Fibroblast of lung (primary cell): ENCODE measurements at regions not wholly inside any gene's neighbourhood (a gene's known extent, or its start where the extent isn't known, plus 50 kb on each side); places are given as distances from the start of the nearest gene placed in this dataset.

Source experiments
- DNase-seq, 2 donors: peaks; one replicate each; pipeline versions ENCODE4 v3.0.0 to v3.0.0-alpha.2; 2010; ENCODE audit warnings: low read depth in 2 of 2
- H2AFZ ChIP-seq: 2 replicates; pipeline ENCODE4 v1.5.1; 2012; ENCODE audit warnings: low read length, control low read depth, inconsistent platforms
- H3K27ac ChIP-seq: 2 replicates; pipeline ENCODE4 v1.5.1; 2011; ENCODE audit warnings: low read length, control low read depth; ENCODE audit not compliant: insufficient read depth
- H3K27me3 ChIP-seq: 2 replicates; pipeline ENCODE4 v1.5.1; 2011; ENCODE audit warnings: mild to moderate bottlenecking, low read length; ENCODE audit not compliant: control insufficient read depth, insufficient read depth
- H3K36me3 ChIP-seq: 2 replicates; pipeline ENCODE4 v1.5.1; 2011; ENCODE audit warnings: low read length; ENCODE audit not compliant: control insufficient read depth, insufficient read depth
- H3K4me1 ChIP-seq: 2 replicates; pipeline ENCODE4 v1.5.1; 2011; ENCODE audit warnings: low read length; ENCODE audit not compliant: control insufficient read depth, insufficient read depth; ENCODE audit errors: extremely low read depth
- H3K4me2 ChIP-seq: 2 replicates; pipeline ENCODE4 v1.5.1; 2011; ENCODE audit warnings: low read length, control low read depth; ENCODE audit not compliant: insufficient read depth; ENCODE audit errors: extremely low read depth
- H3K4me3 ChIP-seq, 4 experiments: fragments of 200-600 bp in 1 of 4; sonication (generic) in 1 of 4; replicated peaks in 1 of 4; 2 replicates each; pipeline ENCODE4 v1.5.1; 2011 to 2016; ENCODE audit warnings: low read length in 4 of 4, low read depth in 3 of 4, mild to moderate bottlenecking in 3 of 4, control low read depth in 2 of 4, inconsistent platforms in 1 of 4, mixed read lengths in 1 of 4; ENCODE audit not compliant: insufficient read depth in 1 of 4; ENCODE audit errors: control extremely low read depth in 1 of 4
- H3K79me2 ChIP-seq: 2 replicates; pipeline ENCODE4 v1.5.1; 2012; ENCODE audit warnings: mild to moderate bottlenecking, low read length, inconsistent platforms; ENCODE audit not compliant: control insufficient read depth, insufficient read depth
- H3K9ac ChIP-seq: 2 replicates; pipeline ENCODE4 v1.5.1; 2011; ENCODE audit warnings: mild to moderate bottlenecking, low read length, control low read depth; ENCODE audit not compliant: insufficient read depth
- H3K9me3 ChIP-seq: 2 replicates; pipeline ENCODE4 v1.5.1; 2012; ENCODE audit warnings: low read depth, low read length; ENCODE audit not compliant: control insufficient read depth, insufficient read depth
- H4K20me1 ChIP-seq: 2 replicates; pipeline ENCODE4 v1.5.1; 2011; ENCODE audit warnings: low read length; ENCODE audit not compliant: control insufficient read depth, insufficient read depth; ENCODE audit errors: extremely low read depth
- CTCF ChIP-seq, 2 donors: IDR thresholded peaks in 1 of 2; conservative IDR thresholded peaks in 1 of 2; 1 replicate in 1 of 2; 2 replicates in 1 of 2; pipeline ENCODE4 v1.5.1; 2011 to 2012; ENCODE audit warnings: low read length in 2 of 2, control low read depth in 1 of 2, inconsistent platforms in 1 of 2, low read depth in 1 of 2, mild to moderate bottlenecking in 1 of 2
- EZH2 ChIP-seq: IDR thresholded peaks from 2 replicates; pipeline ENCODE4 v1.5.1; 2012; ENCODE audit warnings: low read length, control low read depth, mild to moderate bottlenecking; ENCODE audit errors: missing control alignments

GRCh38 chr13:86858216-86858615, 813.0 kb upstream of the SLITRK5 start:
- Histone ChIP-seq H3K27me3 (no peaks in the 10 kb centered on the region), H3K9me3 (no peaks in the 10 kb centered on the region), H3K4me1 (no peaks in the 10 kb centered on the region), H3K4me2 (no peak overlapping the region), H3K79me2 (no peaks in the 10 kb centered on the region), H2AFZ (no peak overlapping the region), H3K36me3 (no peaks in the 10 kb centered on the region), H3K9ac (no peak overlapping the region), H3K27ac (no peak overlapping the region), H4K20me1 (no peaks in the 10 kb centered on the region), H3K4me3 (no peak overlapping the region)
- no peak for DNase-seq
- no peak for TF ChIP-seq CTCF (conservative IDR thresholded peaks at IDR 0.05 in 1 of 2, IDR thresholded peaks at IDR 0.05 in 1 of 2; ENCODE audit: low read depth in 1 of 2, low read length in 2 of 2)
- TF ChIP-seq EZH2, result no peak

GRCh38 chr13:86862137-86862536, 809.0 kb upstream of the SLITRK5 start:
- H4K20me1 ChIP-seq, result no peaks in the 10 kb centered on the region
- DNase-seq, result no peak
- H3K79me2 ChIP-seq, result no peaks in the 10 kb centered on the region
- no peak overlapping the region for H2AFZ ChIP-seq
- TF ChIP-seq EZH2 (no peak), CTCF (conservative IDR thresholded peaks at IDR 0.05 in 1 of 2, IDR thresholded peaks at IDR 0.05 in 1 of 2; ENCODE audit: low read depth in 1 of 2, low read length in 2 of 2) (no peak)
- H3K9me3 ChIP-seq, result no peaks in the 10 kb centered on the region
- no peaks in the 10 kb centered on the region for H3K4me1 ChIP-seq
- no peak overlapping the region for H3K4me2 ChIP-seq
- no peak overlapping the region for H3K9ac ChIP-seq
- no peak overlapping the region for H3K4me3 ChIP-seq
- H3K27me3 ChIP-seq, result no peaks in the 10 kb centered on the region
- no peaks in the 10 kb centered on the region for H3K36me3 ChIP-seq
- H3K27ac ChIP-seq, result no peak overlapping the region

GRCh38 chr13:86864376-86864775, 806.8 kb upstream of the SLITRK5 start:
- H3K4me2 ChIP-seq, result no peak overlapping the region
- no peaks in the 10 kb centered on the region for H3K79me2 ChIP-seq
- TF ChIP-seq CTCF (conservative IDR thresholded peaks at IDR 0.05 in 1 of 2, IDR thresholded peaks at IDR 0.05 in 1 of 2; ENCODE audit: low read depth in 1 of 2, low read length in 2 of 2) (no peak), EZH2 (no peak)
- H2AFZ ChIP-seq, result no peak overlapping the region
- H3K27ac ChIP-seq, result no peak overlapping the region
- H4K20me1 ChIP-seq, result no peaks in the 10 kb centered on the region
- DNase-seq, result no peak
- H3K4me3 ChIP-seq, result no peak overlapping the region
- no peaks in the 10 kb centered on the region for H3K36me3 ChIP-seq
- H3K9me3 ChIP-seq, result no peaks in the 10 kb centered on the region
- no peaks in the 10 kb centered on the region for H3K4me1 ChIP-seq
- no peaks in the 10 kb centered on the region for H3K27me3 ChIP-seq
- H3K9ac ChIP-seq, result no peak overlapping the region
